ENCODE measurements at regions not wholly inside any gene's neighbourhood (a gene's known extent, or its start where the extent isn't known, plus 50 kb on each side); places are given as distances from the start of the nearest gene placed in this dataset.

DNA sequence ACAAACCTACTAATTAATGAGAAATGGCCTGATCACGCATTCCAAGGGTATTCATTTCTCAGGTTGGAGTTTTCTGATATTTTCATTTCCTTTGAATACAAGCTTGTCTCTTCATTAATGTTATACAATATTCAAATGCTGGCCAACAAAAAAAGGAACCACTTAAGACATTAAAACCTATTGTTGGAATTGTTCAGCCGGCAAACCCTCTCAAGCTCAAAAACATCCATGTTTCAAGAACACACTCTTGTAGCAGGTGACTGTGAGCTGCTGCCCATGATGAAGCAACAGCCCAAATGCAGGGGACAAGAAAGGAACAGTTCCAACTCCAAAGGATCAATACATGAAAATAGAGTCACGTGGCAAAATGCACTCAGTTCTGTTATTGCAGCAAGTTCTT is 454.5 kb downstream of the BCL11A start:
- DNase-seq: no peak

DNA sequence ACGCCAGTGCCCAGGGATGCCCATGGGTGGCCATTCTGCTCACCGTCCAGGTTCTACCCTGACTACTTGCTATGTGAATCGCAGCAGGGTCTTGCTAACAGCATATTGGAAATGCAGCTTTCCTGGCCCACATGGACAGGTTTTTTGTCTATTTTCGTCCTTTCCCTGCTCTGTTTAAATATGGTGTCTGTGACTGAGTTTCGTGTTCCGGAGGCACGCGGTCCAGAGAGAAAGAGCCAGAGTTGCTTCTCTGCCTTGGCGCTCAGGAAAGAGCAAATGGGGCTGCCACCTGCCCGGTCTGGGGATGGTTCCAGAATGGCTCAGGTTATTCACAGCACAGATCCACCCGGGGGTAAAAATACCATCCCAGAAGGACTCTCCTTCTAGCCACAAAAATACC is 456.2 kb downstream of the BCL11A start:
- H3K9me3 Mint-ChIP-seq: no peaks in the 10 kb centered on the region
- ATAC-seq (no peak), DNase-seq (no peak)
- no peaks in the 10 kb centered on the region for H3K36me3 Mint-ChIP-seq (ENCODE audit: insufficient read depth)
- H3K27me3 Mint-ChIP-seq (ENCODE audit: low read depth): no peaks in the 10 kb centered on the region
- H3K4me1 Mint-ChIP-seq (ENCODE audit: low read depth): no peaks in the 10 kb centered on the region
- H3K4me3 Mint-ChIP-seq: no peak overlapping the region

More for the DNA sequence above, 454.5 kb downstream of the BCL11A start:
- Mint-ChIP-seq H3K9me3 (no peaks in the 10 kb centered on the region), H3K27me3 (ENCODE audit: low read depth) (peaks cover 5% of the 10 kb centered on the region), H3K4me1 (ENCODE audit: low read depth) (no peaks in the 10 kb centered on the region), H3K4me3 (no peak overlapping the region), H3K36me3 (ENCODE audit: insufficient read depth) (no peaks in the 10 kb centered on the region)
- no peak for ATAC-seq

DNA sequence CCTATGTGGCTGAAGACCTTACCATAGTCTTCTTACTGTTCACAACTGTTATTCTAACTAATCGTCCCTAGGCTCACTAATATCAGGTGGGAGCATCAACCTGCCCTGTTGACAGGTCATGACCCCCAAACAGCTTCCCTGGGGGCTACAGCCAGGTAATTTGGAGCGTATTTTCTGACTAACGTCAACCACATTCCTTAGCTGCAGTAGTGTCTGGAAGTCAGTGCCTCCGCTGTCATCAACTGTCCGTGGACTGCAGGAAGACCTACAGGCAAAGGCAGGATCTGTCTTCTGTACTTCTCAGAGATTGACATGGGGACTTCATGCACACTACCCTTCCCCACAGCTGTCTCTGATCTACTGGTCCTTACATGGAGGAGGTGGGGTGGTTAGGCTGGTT is 456.9 kb downstream of the BCL11A start:
- no peaks in the 10 kb centered on the region for H3K9me3 Mint-ChIP-seq
- no peaks in the 10 kb centered on the region for H3K36me3 Mint-ChIP-seq (ENCODE audit: insufficient read depth)
- H3K4me1 Mint-ChIP-seq (ENCODE audit: low read depth): no peaks in the 10 kb centered on the region
- H3K27me3 Mint-ChIP-seq (ENCODE audit: low read depth): no peaks in the 10 kb centered on the region
- DNase-seq: no peak
- no peak overlapping the region for H3K4me3 Mint-ChIP-seq
- ATAC-seq: no peak

DNA sequence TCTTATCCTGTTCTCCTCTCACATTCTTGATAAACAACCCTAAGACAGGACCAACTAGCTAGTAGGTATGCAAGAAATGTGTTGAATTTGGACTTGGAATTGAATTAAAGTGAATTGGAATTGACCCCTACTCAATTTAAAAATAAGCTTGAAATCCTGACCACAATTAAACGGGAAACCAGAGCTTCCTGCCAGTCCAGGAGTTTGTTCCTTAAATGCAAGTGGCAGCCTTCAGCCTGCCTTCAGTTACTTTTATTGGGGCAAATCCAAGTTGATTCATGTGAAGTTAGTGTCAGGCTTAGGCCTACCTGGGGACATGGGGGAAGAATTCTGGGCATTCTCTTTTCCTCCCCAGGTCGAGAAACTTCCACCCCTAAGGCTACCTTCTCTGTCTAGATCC is 457.6 kb downstream of the BCL11A start:
- DNase-seq: no peak
- ATAC-seq: no peak
- no peaks in the 10 kb centered on the region for H3K27me3 Mint-ChIP-seq (ENCODE audit: low read depth)
- no peaks in the 10 kb centered on the region for H3K36me3 Mint-ChIP-seq (ENCODE audit: insufficient read depth)
- H3K9me3 Mint-ChIP-seq: no peaks in the 10 kb centered on the region
- H3K4me1 Mint-ChIP-seq (ENCODE audit: low read depth): no peaks in the 10 kb centered on the region
- no peak overlapping the region for H3K4me3 Mint-ChIP-seq

DNA sequence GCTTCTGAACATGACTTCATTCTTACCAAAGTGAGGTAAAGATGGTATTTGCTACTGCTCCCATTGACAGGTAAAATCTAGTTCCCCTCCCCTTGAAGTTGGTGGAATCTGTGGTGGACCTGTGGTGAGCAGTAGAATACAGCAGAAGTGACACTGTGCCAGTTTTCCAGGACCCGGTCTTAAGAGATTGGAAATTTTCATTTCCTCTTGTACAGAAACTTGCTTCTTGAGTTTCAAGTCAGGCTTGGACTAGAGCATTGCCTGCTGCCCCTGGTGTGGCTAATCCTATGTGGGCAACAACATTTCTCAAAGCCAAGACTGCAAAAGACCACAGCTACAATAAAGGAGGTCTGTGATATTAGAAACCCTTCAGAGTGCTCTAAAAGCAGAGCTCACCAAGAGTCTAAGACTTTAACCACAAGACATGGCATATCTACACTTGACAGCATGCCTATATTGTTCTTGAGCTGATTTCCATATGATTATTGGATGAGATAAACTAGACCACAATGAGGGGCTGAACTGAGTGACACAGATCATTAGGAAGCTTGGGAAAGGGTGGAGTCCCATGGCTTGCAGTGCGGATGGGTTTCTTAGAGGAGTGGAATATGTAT is 458.1 kb downstream of the BCL11A start:
- H3K4me1 Mint-ChIP-seq (ENCODE audit: low read depth): no peaks in the 10 kb centered on the region
- DNase-seq (no peak), ATAC-seq (no peak)
- H3K36me3 Mint-ChIP-seq (ENCODE audit: insufficient read depth): no peaks in the 10 kb centered on the region
- H3K27me3 Mint-ChIP-seq (ENCODE audit: low read depth): no peaks in the 10 kb centered on the region
- H3K4me3 Mint-ChIP-seq: no peak overlapping the region
- H3K9me3 Mint-ChIP-seq: no peaks in the 10 kb centered on the region

DNA sequence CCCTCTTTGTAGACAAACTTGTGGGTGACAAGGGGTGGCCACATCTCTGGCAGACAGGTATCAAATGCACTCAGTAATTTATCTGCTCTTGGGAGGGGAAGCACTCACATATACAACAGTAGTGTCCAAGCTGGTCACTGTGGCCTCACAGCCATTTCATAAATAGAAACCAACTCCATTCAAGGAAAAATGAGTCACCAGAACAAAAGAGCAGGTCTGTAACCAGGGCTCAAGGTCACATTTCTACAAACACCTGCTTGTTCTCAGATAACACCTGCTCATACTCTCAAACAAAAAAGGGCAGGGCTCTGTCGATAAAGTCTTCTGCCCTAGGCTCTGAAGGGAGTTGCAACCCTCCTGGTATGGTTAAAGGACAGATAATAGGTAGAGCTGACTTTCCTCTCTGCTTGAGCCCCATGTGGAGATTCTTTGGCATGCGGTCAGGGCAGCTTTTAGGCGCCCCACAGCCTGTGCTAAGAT is 459.0 kb downstream of the BCL11A start:
- Mint-ChIP-seq H3K4me1 (ENCODE audit: low read depth) (no peaks in the 10 kb centered on the region), H3K4me3 (no peak overlapping the region), H3K27me3 (ENCODE audit: low read depth) (no peaks in the 10 kb centered on the region), H3K9me3 (no peaks in the 10 kb centered on the region), H3K36me3 (ENCODE audit: insufficient read depth) (no peaks in the 10 kb centered on the region)
- DNase-seq: no peak
- no peak for ATAC-seq

DNA sequence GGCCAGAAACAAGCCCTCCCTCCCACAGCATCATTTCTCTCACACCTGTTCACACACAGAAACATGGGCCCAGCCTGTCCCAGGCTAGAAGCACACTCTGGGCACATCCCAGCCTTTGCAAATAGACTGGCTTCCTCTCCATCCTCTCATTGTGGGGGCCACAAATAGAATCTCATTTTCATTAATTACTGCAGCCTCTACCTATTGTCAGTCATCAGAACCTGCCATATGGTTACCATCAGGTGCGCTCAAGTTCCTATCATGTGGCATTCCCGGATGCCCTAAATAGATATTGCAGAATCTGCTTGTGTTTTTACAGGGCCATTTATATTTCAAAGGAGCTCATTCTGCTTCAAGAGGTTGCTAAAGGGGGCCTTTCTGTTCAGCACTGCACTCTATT is 460.7 kb downstream of the BCL11A start:
- Mint-ChIP-seq H3K4me3 (no peak overlapping the region), H3K4me1 (ENCODE audit: low read depth) (no peaks in the 10 kb centered on the region), H3K9me3 (no peaks in the 10 kb centered on the region), H3K27me3 (ENCODE audit: low read depth) (no peaks in the 10 kb centered on the region), H3K36me3 (ENCODE audit: insufficient read depth) (no peaks in the 10 kb centered on the region)
- ATAC-seq: no peak
- no peak for DNase-seq

DNA sequence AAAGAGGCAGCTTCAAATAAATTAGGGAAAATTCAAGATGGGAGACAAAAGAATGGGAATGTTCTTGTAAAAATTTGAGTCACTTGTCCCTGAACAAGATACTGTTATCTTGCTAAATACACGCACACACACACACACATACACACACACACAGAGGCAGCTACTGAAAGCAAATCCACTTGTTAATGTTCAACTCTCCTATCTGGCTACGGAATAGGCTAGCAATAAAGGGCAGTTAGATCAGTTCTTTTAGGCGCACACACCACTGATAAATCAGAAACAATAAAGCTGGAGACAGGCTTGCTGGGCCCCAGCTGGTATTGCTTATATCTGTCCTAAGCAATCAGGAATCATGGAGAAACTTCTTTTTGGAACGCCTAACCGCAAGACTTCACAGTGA is 461.6 kb downstream of the BCL11A start:
- no peak overlapping the region for H3K4me3 Mint-ChIP-seq
- H3K36me3 Mint-ChIP-seq (ENCODE audit: insufficient read depth): no peaks in the 10 kb centered on the region
- no peaks in the 10 kb centered on the region for H3K9me3 Mint-ChIP-seq
- H3K27me3 Mint-ChIP-seq (ENCODE audit: low read depth): no peaks in the 10 kb centered on the region
- DNase-seq: no peak
- H3K4me1 Mint-ChIP-seq (ENCODE audit: low read depth): no peaks in the 10 kb centered on the region
- no peak for ATAC-seq

DNA sequence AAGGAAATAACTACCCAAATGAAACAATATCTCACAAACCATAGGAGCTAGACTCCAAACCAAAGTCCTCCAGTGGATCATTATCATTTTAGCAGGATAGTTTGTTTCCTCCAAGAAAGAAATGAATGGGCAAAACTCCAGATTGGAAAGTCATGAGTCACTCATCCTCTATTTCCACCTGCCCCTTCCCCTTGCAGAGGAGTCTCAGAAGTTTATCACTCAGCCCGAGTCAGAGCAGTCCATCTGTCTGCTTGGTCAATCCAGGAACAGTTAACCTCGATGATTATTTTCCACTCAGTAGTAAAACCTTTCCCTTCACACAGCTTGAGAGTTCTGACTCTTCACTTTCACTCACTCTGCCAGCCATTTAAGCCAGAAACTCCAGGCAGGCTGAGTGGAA is 462.2 kb downstream of the BCL11A start:
- no peaks in the 10 kb centered on the region for H3K4me1 Mint-ChIP-seq (ENCODE audit: low read depth)
- no peaks in the 10 kb centered on the region for H3K36me3 Mint-ChIP-seq (ENCODE audit: insufficient read depth)
- no peaks in the 10 kb centered on the region for H3K27me3 Mint-ChIP-seq (ENCODE audit: low read depth)
- ATAC-seq (no peak), DNase-seq (no peak)
- H3K4me3 Mint-ChIP-seq: no peak overlapping the region
- no peaks in the 10 kb centered on the region for H3K9me3 Mint-ChIP-seq

DNA sequence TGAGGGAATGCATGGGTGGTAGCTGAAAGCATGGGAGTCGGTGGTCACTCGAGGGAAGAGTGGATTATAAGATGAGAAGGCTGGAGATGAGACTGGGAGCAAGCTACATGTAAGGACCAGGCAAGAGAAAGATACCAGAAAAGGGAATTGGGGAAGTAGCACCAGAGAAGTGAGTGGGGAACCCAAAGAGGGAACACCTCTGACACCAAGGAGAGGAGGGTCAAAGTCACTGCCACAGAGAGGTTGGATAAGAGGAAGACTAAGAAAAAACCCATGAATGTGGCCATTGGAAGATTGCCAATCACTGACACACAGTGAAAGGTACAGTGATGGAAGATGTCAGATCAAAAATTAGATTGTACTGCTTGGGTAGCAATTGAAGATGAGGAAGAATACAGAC is 473.9 kb downstream of the BCL11A start:
- H3K4me3 Mint-ChIP-seq: no peak overlapping the region
- DNase-seq: no peak
- ATAC-seq: no peak
- H3K9me3 Mint-ChIP-seq: peaks cover 3% of the 10 kb centered on the region
- H3K4me1 Mint-ChIP-seq (ENCODE audit: low read depth): no peaks in the 10 kb centered on the region
- peaks cover 2% of the 10 kb centered on the region for H3K27me3 Mint-ChIP-seq (ENCODE audit: low read depth)
- no peaks in the 10 kb centered on the region for H3K36me3 Mint-ChIP-seq (ENCODE audit: insufficient read depth)

DNA sequence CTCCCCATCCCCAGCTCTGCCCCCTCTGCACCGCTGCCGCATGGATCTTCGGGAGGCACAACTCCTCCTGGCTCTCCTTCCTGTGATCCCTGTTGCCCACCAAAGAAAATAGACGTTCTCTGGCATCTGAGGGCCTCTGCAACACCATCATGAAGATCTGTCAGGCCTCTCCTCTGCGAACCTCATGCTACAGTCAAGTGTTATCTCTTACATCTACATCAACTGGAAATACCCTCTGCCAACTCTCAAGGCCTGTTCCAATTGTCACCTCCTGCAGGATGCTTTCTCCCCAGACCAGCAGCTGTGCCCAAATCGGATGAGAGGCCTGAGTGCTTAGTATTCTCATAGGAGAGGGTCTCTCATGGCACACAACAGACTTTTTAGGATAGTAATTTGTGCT is 478.4 kb downstream of the BCL11A start:
- Mint-ChIP-seq H3K36me3 (ENCODE audit: insufficient read depth) (no peaks in the 10 kb centered on the region), H3K4me1 (ENCODE audit: low read depth) (no peaks in the 10 kb centered on the region), H3K9me3 (no peaks in the 10 kb centered on the region), H3K27me3 (ENCODE audit: low read depth) (peaks cover 4% of the 10 kb centered on the region), H3K4me3 (no peak overlapping the region)
- DNase-seq (no peak), ATAC-seq (no peak)

DNA sequence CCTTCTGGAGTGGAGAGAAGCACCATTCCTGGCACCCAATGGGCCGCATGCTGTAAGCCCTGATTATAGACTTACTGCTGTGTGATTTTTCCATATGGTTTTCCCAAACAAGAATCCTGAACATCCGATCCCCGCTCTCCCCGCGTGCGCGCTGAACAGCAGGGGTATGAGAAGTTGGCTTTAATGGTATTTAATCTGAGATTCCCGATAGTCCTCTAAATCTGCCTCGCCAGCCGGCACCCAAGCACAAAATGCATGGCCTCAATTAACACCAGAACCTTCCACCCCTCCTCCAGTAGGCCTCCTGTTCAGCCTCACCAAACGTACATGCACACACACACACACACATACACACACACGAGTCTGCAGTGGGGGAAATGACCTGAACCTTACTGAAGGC is 480.3 kb downstream of the BCL11A start:
- no peaks in the 10 kb centered on the region for H3K36me3 Mint-ChIP-seq (ENCODE audit: insufficient read depth)
- H3K9me3 Mint-ChIP-seq: no peaks in the 10 kb centered on the region
- DNase-seq (no peak), ATAC-seq (no peak)
- no peaks in the 10 kb centered on the region for H3K4me1 Mint-ChIP-seq (ENCODE audit: low read depth)
- no peak overlapping the region for H3K4me3 Mint-ChIP-seq
- H3K27me3 Mint-ChIP-seq (ENCODE audit: low read depth): peaks cover 4% of the 10 kb centered on the region

DNA sequence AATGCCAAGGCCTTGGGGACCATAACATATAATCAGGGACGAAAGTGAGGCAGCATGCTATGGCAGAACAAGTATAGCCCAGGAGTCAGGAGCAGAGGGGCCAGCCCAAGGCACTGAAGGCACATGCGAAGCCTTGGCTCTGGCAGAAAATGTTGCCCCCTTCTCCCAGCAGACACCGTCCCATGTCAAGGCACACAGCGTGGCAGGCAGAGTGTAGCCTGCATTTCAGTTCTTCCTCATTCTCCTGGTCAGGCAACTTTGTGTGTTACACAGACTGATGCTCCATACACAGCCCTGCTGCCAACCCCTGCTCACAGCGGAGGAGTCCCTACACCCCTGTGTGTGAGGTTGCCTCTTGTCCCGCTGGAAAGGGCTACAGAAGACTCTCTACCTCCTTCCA is 480.8 kb downstream of the BCL11A start:
- H3K36me3 Mint-ChIP-seq (ENCODE audit: insufficient read depth): no peaks in the 10 kb centered on the region
- no peak overlapping the region for H3K4me3 Mint-ChIP-seq
- no peak for DNase-seq
- no peaks in the 10 kb centered on the region for H3K9me3 Mint-ChIP-seq
- H3K4me1 Mint-ChIP-seq (ENCODE audit: low read depth): no peaks in the 10 kb centered on the region
- H3K27me3 Mint-ChIP-seq (ENCODE audit: low read depth): peaks cover 4% of the 10 kb centered on the region
- ATAC-seq: no peak

DNA sequence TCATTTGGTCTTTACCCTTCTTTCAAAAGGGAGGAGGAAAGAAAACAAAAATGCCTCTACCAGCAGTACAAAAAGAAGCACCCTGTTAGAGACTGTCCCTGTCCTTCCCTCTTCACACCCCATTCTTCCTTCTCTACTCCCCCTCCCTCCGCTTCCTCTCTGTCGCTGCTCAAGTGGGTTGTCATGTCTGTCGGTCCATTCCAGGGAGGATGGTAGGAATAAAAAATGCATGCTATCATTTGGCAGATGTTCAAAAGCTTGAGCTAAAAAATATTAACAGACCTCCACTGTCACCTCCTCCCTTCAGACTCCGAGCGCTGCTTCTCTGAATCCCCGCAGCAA is 482.0 kb downstream of the BCL11A start:
- Mint-ChIP-seq H3K4me3 (no peak overlapping the region), H3K4me1 (ENCODE audit: low read depth) (no peaks in the 10 kb centered on the region), H3K9me3 (no peaks in the 10 kb centered on the region), H3K27me3 (ENCODE audit: low read depth) (peaks cover 4% of the 10 kb centered on the region), H3K36me3 (ENCODE audit: insufficient read depth) (no peaks in the 10 kb centered on the region)
- ATAC-seq (no peak), DNase-seq (no peak)

DNA sequence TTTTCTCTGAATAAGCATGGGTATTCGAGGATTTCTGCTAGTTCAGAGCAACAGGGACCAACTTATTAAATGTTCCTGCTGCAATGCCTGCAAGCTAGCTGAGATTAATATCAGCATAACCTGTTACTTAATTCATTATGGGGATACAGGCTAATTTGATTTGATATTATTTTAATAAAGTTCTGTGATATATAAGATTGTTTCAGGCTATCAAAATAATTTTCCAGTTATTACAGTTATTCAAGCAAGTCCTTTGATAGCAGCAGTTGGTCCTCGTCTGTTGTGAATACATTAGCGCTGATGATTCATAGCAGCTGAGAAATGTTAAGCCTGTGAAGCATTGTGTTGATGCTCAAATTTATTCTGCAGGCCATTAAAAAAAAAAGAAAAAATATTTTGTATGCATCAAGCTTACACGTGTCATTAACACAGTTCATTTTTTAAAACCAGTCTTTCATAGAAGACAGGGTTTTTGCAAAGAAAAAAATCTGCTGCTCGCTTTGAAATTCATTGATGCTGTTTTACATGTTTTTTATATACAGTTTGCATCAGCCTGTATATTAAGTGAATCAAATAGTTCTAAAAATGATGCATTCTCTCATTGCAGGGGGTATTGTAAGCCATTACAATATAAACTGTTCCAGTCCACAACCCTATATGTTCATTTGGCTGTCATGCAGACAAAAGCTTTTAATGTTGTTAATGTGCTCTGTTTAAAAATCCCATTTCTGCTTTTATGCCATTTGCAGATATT is 482.5 kb downstream of the BCL11A start:
- Mint-ChIP-seq H3K9me3 (no peaks in the 10 kb centered on the region), H3K4me1 (ENCODE audit: low read depth) (no peaks in the 10 kb centered on the region), H3K27me3 (ENCODE audit: low read depth) (peaks cover 4% of the 10 kb centered on the region), H3K4me3 (no peak overlapping the region), H3K36me3 (ENCODE audit: insufficient read depth) (no peaks in the 10 kb centered on the region)
- ATAC-seq: no peak
- DNase-seq: no peak

All from activated T-cell treated with anti-CD3 and anti-CD28 coated beads, Interleukin-2, amount 50 U/mL, for 4 hours (primary cell).